ENCODE measurements at regions not wholly inside any gene's neighbourhood (a gene's known extent, or its start where the extent isn't known, plus 50 kb on each side); places are given as distances from the start of the nearest gene placed in this dataset.
A peak's percentile ranks its signal among the peaks of the same experiment; 100 is the strongest.

DNA sequence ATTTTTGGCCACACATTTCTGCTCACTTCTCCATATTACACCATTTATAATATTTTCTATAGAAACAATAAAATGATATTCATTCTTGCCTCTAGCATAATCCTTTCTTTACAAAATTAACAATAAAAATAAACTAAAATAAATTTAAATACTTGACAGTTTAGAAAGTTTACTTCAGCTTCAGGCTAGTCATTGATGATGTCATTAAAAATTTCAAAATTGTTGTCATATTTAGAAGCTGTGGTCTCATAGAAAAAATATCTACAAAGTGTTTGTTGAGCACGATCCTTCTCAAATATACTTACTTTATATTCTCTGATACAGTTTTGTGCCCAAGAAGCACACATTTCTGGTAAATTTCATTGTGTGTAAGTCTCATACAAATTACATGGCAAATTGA, 717.4 kb upstream of the CITED2 start:
- Histone ChIP-seq H3K79me2 (ENCODE audit: control insufficient read depth, insufficient read depth, low read length) (no peaks in the 10 kb centered on the region), H3K27ac (ENCODE audit: extremely low read depth, low read depth, low read length) (no peak overlapping the region), H3K27me3 (ENCODE audit: control insufficient read depth in 2 of 2, insufficient read depth in 2 of 2, low read length in 2 of 2) (no peaks in the 10 kb centered on the region), H3K4me1 (replicated peaks in 1 of 2; ENCODE audit: control insufficient read depth in 2 of 2, insufficient read depth in 2 of 2, low read length in 2 of 2) (no peaks in the 10 kb centered on the region), H4K20me1 (replicated peaks; ENCODE audit: control insufficient read depth, insufficient read depth, low read length) (no peaks in the 10 kb centered on the region), H3K4me3 (no peak overlapping the region), H3K9me3 (replicated peaks; ENCODE audit: control insufficient read depth, insufficient read depth, low read depth, low read length) (no peaks in the 10 kb centered on the region), H3K9me1 (ENCODE audit: control insufficient read depth, insufficient read depth, low read length) (no peaks in the 10 kb centered on the region), H3K36me3 (ENCODE audit: control insufficient read depth, insufficient read depth, low read length) (no peaks in the 10 kb centered on the region), H2AFZ (ENCODE audit: low read depth, low read length) (no peak overlapping the region), H3K9ac (ENCODE audit: insufficient read depth in 1 of 2, low read depth in 2 of 2, low read length in 2 of 2) (no peak overlapping the region), H3K4me2 (ENCODE audit: insufficient read depth, low read length) (no peak overlapping the region)
- WGBS (ENCODE audit: insufficient coverage, low coverage, missing lambda C conversion rate): 18% methylated on average over 1 of the region's 1 CpG
- ATAC-seq (no peak), DNase-seq (ENCODE audit: extremely low read depth in 1 of 4, low spot score in 3 of 4) (no peak), FAIRE-seq (no peak)
- TF ChIP-seq, protein P1, sequence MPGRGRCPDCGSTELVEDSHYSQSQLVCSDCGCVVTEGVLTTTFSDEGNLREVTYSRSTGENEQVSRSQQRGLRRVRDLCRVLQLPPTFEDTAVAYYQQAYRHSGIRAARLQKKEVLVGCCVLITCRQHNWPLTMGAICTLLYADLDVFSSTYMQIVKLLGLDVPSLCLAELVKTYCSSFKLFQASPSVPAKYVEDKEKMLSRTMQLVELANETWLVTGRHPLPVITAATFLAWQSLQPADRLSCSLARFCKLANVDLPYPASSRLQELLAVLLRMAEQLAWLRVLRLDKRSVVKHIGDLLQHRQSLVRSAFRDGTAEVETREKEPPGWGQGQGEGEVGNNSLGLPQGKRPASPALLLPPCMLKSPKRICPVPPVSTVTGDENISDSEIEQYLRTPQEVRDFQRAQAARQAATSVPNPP (IDR thresholded peaks at IDR 0.05; ENCODE audit: borderline replicate concordance, insufficient read depth, insufficient read length): no peak
- TF ChIP-seq, protein P2, sequence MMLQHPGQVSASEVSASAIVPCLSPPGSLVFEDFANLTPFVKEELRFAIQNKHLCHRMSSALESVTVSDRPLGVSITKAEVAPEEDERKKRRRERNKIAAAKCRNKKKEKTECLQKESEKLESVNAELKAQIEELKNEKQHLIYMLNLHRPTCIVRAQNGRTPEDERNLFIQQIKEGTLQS (IDR thresholded peaks at IDR 0.05): peak; percentile 70
- TF ChIP-seq, protein P2 (CRISPR knock-in tag; conservative IDR thresholded peaks at IDR 0.05): no peak
- POLR2A ChIA-PET: interaction anchor here (0.8 kb wide), 1 partner anchor 718 kb away, joined by 5 read pairs; the partner anchor contains the start of gene CITED2
- in situ Hi-C loops (cut with MboI) (no loop called here), intact Hi-C loops (cut with micrococcal nuclease) (no loop called here)
- no TSS peak for BruUV-seq (replicated peaks)
- CTCF ChIA-PET (ENCODE audit: low intra/inter-chr PET ratio): no interaction called here

DNA sequence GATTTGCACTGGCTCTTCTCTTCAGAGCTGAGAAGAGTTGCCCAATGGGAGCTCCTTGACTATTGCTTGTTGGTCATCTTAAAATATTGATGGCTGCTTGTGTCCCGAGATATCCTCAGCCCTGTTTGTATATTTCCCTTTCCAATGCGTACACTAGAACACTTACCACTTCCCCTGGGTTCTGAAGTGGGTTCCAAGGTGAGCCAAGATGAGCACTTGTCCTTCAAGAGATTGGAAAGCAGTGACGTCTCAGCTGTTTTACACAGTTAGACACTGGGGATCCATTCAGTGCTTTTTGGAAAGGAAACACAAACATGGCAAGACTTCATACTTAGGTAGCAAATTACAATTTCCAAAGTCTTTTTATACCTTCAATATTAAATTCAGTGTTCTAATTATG, 716.4 kb upstream of the CITED2 start:
- H3K4me2 ChIP-seq (ENCODE audit: insufficient read depth, low read length): no peak overlapping the region
- H2AFZ ChIP-seq (ENCODE audit: low read depth, low read length): no peak overlapping the region
- H3K27me3 ChIP-seq (ENCODE audit: control insufficient read depth in 2 of 2, insufficient read depth in 2 of 2, low read length in 2 of 2): no peaks in the 10 kb centered on the region
- ATAC-seq (no peak), DNase-seq (ENCODE audit: extremely low read depth in 1 of 4, low spot score in 3 of 4) (no peak), FAIRE-seq (no peak)
- no peak overlapping the region for H3K4me3 ChIP-seq
- H3K36me3 ChIP-seq (ENCODE audit: control insufficient read depth, insufficient read depth, low read length): no peaks in the 10 kb centered on the region
- ChIA-PET CTCF (ENCODE audit: low intra/inter-chr PET ratio) (no interaction called here), POLR2A (no interaction called here)
- 32% methylated on average over 3 of the region's 3 CpGs for whole genome bisulfite sequencing (ENCODE audit: insufficient coverage, low coverage, missing lambda C conversion rate)
- no peak overlapping the region for H3K9ac ChIP-seq (ENCODE audit: insufficient read depth in 1 of 2, low read depth in 2 of 2, low read length in 2 of 2)
- intact Hi-C loops (cut with micrococcal nuclease) (no loop called here), in situ Hi-C loops (cut with MboI) (no loop called here)
- no TSS peak for BruUV-seq (replicated peaks)
- no peaks in the 10 kb centered on the region for H3K79me2 ChIP-seq (ENCODE audit: control insufficient read depth, insufficient read depth, low read length)
- no peak for TF ChIP-seq YY1 (IDR thresholded peaks at IDR 0.05; ENCODE audit: borderline replicate concordance in 1 of 3, control insufficient read depth in 1 of 3, extremely low read depth in 1 of 3, insufficient read depth in 3 of 3, insufficient read length in 1 of 3, insufficient replicate concordance in 2 of 3, low read depth in 1 of 3, low read length in 2 of 3)
- no peak for TF ChIP-seq ZNF175 (CRISPR knock-in tag; IDR thresholded peaks at IDR 0.05; ENCODE audit: low read depth)
- TF ChIP-seq, protein P3, sequence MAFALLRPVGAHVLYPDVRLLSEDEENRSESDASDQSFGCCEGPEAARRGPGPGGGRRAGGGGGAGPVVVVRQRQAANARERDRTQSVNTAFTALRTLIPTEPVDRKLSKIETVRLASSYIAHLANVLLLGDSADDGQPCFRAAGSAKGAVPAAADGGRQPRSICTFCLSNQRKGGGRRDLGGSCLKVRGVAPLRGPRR (CRISPR knock-in tag; IDR thresholded peaks at IDR 0.05): no peak
- no peak for TF ChIP-seq RAD51 (IDR thresholded peaks at IDR 0.05; ENCODE audit: borderline replicate concordance, low read depth)
- TF ChIP-seq RHOXF2B (CRISPR knock-in tag; conservative IDR thresholded peaks at IDR 0.05): no peak
- TF ChIP-seq BHLHE40 (IDR thresholded peaks at IDR 0.05; ENCODE audit: low read length): no peak
- TF ChIP-seq HNRNPL (IDR thresholded peaks at IDR 0.05; ENCODE audit: low read depth, low read length): no peak
- TF ChIP-seq, protein P4, sequence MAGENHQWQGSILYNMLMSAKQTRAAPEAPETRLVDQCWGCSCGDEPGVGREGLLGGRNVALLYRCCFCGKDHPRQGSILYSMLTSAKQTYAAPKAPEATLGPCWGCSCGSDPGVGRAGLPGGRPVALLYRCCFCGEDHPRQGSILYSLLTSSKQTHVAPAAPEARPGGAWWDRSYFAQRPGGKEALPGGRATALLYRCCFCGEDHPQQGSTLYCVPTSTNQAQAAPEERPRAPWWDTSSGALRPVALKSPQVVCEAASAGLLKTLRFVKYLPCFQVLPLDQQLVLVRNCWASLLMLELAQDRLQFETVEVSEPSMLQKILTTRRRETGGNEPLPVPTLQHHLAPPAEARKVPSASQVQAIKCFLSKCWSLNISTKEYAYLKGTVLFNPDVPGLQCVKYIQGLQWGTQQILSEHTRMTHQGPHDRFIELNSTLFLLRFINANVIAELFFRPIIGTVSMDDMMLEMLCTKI (IDR thresholded peaks at IDR 0.05; ENCODE audit: partially characterized antibody): no peak
- H3K9me1 ChIP-seq (ENCODE audit: control insufficient read depth, insufficient read depth, low read length): no peaks in the 10 kb centered on the region
- no peaks in the 10 kb centered on the region for H3K4me1 ChIP-seq (replicated peaks in 1 of 2; ENCODE audit: control insufficient read depth in 2 of 2, insufficient read depth in 2 of 2, low read length in 2 of 2)
- no peak overlapping the region for H3K27ac ChIP-seq (ENCODE audit: extremely low read depth, low read depth, low read length)
- no peaks in the 10 kb centered on the region for H4K20me1 ChIP-seq (replicated peaks; ENCODE audit: control insufficient read depth, insufficient read depth, low read length)
- no peaks in the 10 kb centered on the region for H3K9me3 ChIP-seq (replicated peaks; ENCODE audit: control insufficient read depth, insufficient read depth, low read depth, low read length)

Measured in K562 (cell line).